ENCODE measurements at regions not wholly inside any gene's neighbourhood (a gene's known extent, or its start where the extent isn't known, plus 50 kb on each side); places are given as distances from the start of the nearest gene placed in this dataset.

GRCh38 chr10:60491162-60491561 is 101.5 kb upstream of the ANK3 start:
- H3K36me3 Mint-ChIP-seq (ENCODE audit: unreplicated experiment): no peaks in the 10 kb centered on the region

GRCh38 chr10:60490013-60490412 is 100.3 kb upstream of the ANK3 start:
- no peak overlapping the region for H3K4me3 Mint-ChIP-seq (ENCODE audit: unreplicated experiment)
- no peak overlapping the region for H3K27ac Mint-ChIP-seq (ENCODE audit: unreplicated experiment)
- H3K4me1 Mint-ChIP-seq (ENCODE audit: low read depth, unreplicated experiment): no peaks in the 10 kb centered on the region
- DNase-seq: no peak
- no peaks in the 10 kb centered on the region for H3K27me3 Mint-ChIP-seq (ENCODE audit: unreplicated experiment)
- H3K36me3 Mint-ChIP-seq (ENCODE audit: unreplicated experiment): no peaks in the 10 kb centered on the region
- H3K9me3 Mint-ChIP-seq (ENCODE audit: unreplicated experiment): no peaks in the 10 kb centered on the region
- TF ChIP-seq CTCF (IDR thresholded peaks at IDR 0.05; ENCODE audit: partially characterized antibody, unreplicated experiment): no peak

More at GRCh38 chr10:60491162-60491561, 101.5 kb upstream of the ANK3 start:
- no peak overlapping the region for H3K4me3 Mint-ChIP-seq (ENCODE audit: unreplicated experiment)
- TF ChIP-seq CTCF (IDR thresholded peaks at IDR 0.05; ENCODE audit: partially characterized antibody, unreplicated experiment): no peak
- no peaks in the 10 kb centered on the region for H3K9me3 Mint-ChIP-seq (ENCODE audit: unreplicated experiment)
- no peak overlapping the region for H3K27ac Mint-ChIP-seq (ENCODE audit: unreplicated experiment)
- no peaks in the 10 kb centered on the region for H3K27me3 Mint-ChIP-seq (ENCODE audit: unreplicated experiment)
- DNase-seq: no peak
- H3K4me1 Mint-ChIP-seq (ENCODE audit: low read depth, unreplicated experiment): no peaks in the 10 kb centered on the region

GRCh38 chr10:60488111-60488669 is 98.5 kb upstream of the ANK3 start:
- H3K27ac Mint-ChIP-seq (ENCODE audit: unreplicated experiment): no peak overlapping the region
- no peak for TF ChIP-seq CTCF (IDR thresholded peaks at IDR 0.05; ENCODE audit: partially characterized antibody, unreplicated experiment)
- no peaks in the 10 kb centered on the region for H3K36me3 Mint-ChIP-seq (ENCODE audit: unreplicated experiment)
- no peak overlapping the region for H3K4me3 Mint-ChIP-seq (ENCODE audit: unreplicated experiment)
- DNase-seq: no peak
- no peaks in the 10 kb centered on the region for H3K9me3 Mint-ChIP-seq (ENCODE audit: unreplicated experiment)
- no peaks in the 10 kb centered on the region for H3K27me3 Mint-ChIP-seq (ENCODE audit: unreplicated experiment)
- H3K4me1 Mint-ChIP-seq (ENCODE audit: low read depth, unreplicated experiment): no peaks in the 10 kb centered on the region

- Mint-ChIP-seq H3K27me3 (ENCODE audit: unreplicated experiment) (no peaks in the 10 kb centered on the region), H3K36me3 (ENCODE audit: unreplicated experiment) (no peaks in the 10 kb centered on the region), H3K4me1 (ENCODE audit: low read depth, unreplicated experiment) (no peaks in the 10 kb centered on the region), H3K9me3 (ENCODE audit: unreplicated experiment) (no peaks in the 10 kb centered on the region), H3K4me3 (ENCODE audit: unreplicated experiment) (no peak overlapping the region), H3K27ac (ENCODE audit: unreplicated experiment) (no peak overlapping the region)
- no peak for TF ChIP-seq CTCF (IDR thresholded peaks at IDR 0.05; ENCODE audit: partially characterized antibody, unreplicated experiment)
- no peak for DNase-seq
Observed at GRCh38 chr10:60487543-60487942, 97.9 kb upstream of the ANK3 start.

- Mint-ChIP-seq H3K4me1 (ENCODE audit: low read depth, unreplicated experiment) (no peaks in the 10 kb centered on the region), H3K27me3 (ENCODE audit: unreplicated experiment) (no peaks in the 10 kb centered on the region), H3K9me3 (ENCODE audit: unreplicated experiment) (no peaks in the 10 kb centered on the region), H3K4me3 (ENCODE audit: unreplicated experiment) (no peak overlapping the region), H3K27ac (ENCODE audit: unreplicated experiment) (no peak overlapping the region), H3K36me3 (ENCODE audit: unreplicated experiment) (no peaks in the 10 kb centered on the region)
- no peak for DNase-seq
- TF ChIP-seq CTCF (IDR thresholded peaks at IDR 0.05; ENCODE audit: partially characterized antibody, unreplicated experiment): no peak
Observed at GRCh38 chr10:60485025-60485424, 95.3 kb upstream of the ANK3 start.
